ENCODE measurements at regions not wholly inside any gene's neighbourhood (a gene's known extent, or its start where the extent isn't known, plus 50 kb on each side); places are given as distances from the start of the nearest gene placed in this dataset.

DNA sequence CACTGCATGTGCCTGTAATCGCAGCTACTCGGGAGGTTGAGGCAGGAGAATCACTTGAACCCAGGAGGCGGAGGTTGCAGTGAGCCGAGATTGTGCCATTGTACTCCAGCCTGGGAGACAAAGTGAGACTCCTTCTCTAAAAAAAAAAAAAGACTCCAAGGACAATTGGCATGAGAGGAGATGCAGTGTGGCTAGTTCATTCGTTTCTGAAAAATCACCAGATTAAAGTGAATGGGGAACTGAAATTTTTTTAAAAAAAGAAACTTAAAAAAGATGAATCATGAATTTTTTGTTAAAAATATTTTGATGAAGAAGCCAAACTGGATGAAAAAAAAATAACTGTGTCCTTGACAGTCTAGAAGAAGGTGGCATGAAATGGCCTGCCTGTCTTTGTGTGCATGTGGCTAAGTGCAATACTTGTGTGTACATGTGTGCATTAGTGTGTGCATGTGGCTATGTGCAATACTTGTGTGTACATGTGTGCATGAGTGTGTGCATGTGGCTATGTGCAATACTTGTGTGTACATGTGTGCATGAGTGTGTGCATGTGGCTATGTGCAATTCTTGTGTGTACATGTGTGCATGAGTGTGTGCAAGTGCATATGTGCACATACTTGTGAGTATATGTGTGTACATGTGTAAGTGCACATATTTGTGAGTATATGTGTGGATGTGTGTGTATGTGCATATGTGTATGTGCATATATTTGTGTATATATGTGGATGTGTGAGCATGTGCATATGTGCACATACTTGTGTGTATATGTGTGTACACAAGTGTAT lies 391.7 kb upstream of the KLF6 start:
- Histone ChIP-seq H4K20me1 (ENCODE audit: control insufficient read depth, extremely low read depth, insufficient read depth, low read length) (no peaks in the 10 kb centered on the region), H3K36me3 (ENCODE audit: control insufficient read depth in 2 of 2, extremely low read depth in 1 of 2, insufficient read depth in 2 of 2, low read length in 2 of 2) (no peaks in the 10 kb centered on the region), H3K27me3 (ENCODE audit: control insufficient read depth, extremely low read depth, insufficient read depth, low read length) (no peaks in the 10 kb centered on the region), H2AFZ (ENCODE audit: control insufficient read depth, low read length) (no peak overlapping the region), H3K4me2 (ENCODE audit: control insufficient read depth, extremely low read depth, insufficient read depth, low read depth, low read length) (no peak overlapping the region), H3K9me3 (ENCODE audit: control insufficient read depth, low read depth, low read length) (peaks cover 1% of the 10 kb centered on the region), H3K4me3 (ENCODE audit: control insufficient read depth in 2 of 3, extremely low read depth in 1 of 3, insufficient read depth in 2 of 3, low read depth in 1 of 3, low read length in 3 of 3) (no peak overlapping the region), H3K27ac (ENCODE audit: control insufficient read depth, insufficient read depth, low read length) (no peak overlapping the region), H3K9ac (ENCODE audit: control insufficient read depth, extremely low read depth, insufficient read depth, low read length) (no peak overlapping the region), H3K4me1 (ENCODE audit: control insufficient read depth, extremely low read depth, insufficient read depth, low read length) (no peaks in the 10 kb centered on the region), H3K79me2 (ENCODE audit: control insufficient read depth, insufficient read depth, low read length) (no peaks in the 10 kb centered on the region), H3K9me1 (ENCODE audit: control insufficient read depth, extremely low read depth, insufficient read depth, low read length) (no peaks in the 10 kb centered on the region)
- no peak for TF ChIP-seq EZH2 (IDR thresholded peaks at IDR 0.05; ENCODE audit: low read length)
- TF ChIP-seq, protein P1, sequence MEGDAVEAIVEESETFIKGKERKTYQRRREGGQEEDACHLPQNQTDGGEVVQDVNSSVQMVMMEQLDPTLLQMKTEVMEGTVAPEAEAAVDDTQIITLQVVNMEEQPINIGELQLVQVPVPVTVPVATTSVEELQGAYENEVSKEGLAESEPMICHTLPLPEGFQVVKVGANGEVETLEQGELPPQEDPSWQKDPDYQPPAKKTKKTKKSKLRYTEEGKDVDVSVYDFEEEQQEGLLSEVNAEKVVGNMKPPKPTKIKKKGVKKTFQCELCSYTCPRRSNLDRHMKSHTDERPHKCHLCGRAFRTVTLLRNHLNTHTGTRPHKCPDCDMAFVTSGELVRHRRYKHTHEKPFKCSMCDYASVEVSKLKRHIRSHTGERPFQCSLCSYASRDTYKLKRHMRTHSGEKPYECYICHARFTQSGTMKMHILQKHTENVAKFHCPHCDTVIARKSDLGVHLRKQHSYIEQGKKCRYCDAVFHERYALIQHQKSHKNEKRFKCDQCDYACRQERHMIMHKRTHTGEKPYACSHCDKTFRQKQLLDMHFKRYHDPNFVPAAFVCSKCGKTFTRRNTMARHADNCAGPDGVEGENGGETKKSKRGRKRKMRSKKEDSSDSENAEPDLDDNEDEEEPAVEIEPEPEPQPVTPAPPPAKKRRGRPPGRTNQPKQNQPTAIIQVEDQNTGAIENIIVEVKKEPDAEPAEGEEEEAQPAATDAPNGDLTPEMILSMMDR (optimal IDR thresholded peaks at IDR 0.05 in 1 of 3, IDR thresholded peaks at IDR 0.05 in 1 of 3, conservative IDR thresholded peaks at IDR 0.05 in 1 of 3; ENCODE audit: extremely low read depth in 1 of 3, insufficient read depth in 2 of 3, low read length in 3 of 3): no peak
- dilution Hi-C loops (cut with MboI; ENCODE audit: extremely low pct_ligation_motif_present, low sequenced_read_pairs): no loop called here
- FAIRE-seq (peak; percentile 59), DNase-seq (ENCODE audit: low read depth, low spot score) (no peak)

DNA sequence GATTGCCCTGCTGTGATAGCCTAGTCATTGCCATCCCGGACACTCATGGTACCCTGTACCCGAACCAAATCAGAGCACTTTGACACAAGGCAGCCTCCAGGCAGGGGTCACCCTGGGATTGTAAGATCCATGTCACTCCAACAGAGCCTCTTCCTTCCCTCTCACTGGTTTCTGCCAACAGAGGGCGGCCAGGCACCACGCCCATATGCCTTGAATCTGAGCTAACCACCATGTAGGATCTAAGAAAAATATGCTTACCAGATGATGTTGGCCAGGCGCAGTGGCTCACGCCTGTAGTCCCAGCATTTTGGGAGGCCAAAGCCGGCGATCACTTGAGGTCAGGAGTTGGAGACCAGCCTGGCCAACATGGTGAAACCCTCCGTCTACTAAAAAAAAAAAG lies 389.2 kb upstream of the KLF6 start:
- no peaks in the 10 kb centered on the region for H4K20me1 ChIP-seq (ENCODE audit: control insufficient read depth, extremely low read depth, insufficient read depth, low read length)
- TF ChIP-seq, protein P1 (optimal IDR thresholded peaks at IDR 0.05 in 1 of 3, IDR thresholded peaks at IDR 0.05 in 1 of 3, conservative IDR thresholded peaks at IDR 0.05 in 1 of 3; ENCODE audit: extremely low read depth in 1 of 3, insufficient read depth in 2 of 3, low read length in 3 of 3): peak in 2 of 3 experiments; percentile 3 to 56
- TF ChIP-seq EZH2 (IDR thresholded peaks at IDR 0.05; ENCODE audit: low read length): no peak
- peaks cover 1% of the 10 kb centered on the region for H3K9me3 ChIP-seq (ENCODE audit: control insufficient read depth, low read depth, low read length)
- no peak overlapping the region for H3K4me3 ChIP-seq (ENCODE audit: control insufficient read depth in 2 of 3, extremely low read depth in 1 of 3, insufficient read depth in 2 of 3, low read depth in 1 of 3, low read length in 3 of 3)
- dilution Hi-C loops (cut with MboI; ENCODE audit: extremely low pct_ligation_motif_present, low sequenced_read_pairs): no loop called here
- H3K9me1 ChIP-seq (ENCODE audit: control insufficient read depth, extremely low read depth, insufficient read depth, low read length): no peaks in the 10 kb centered on the region
- no peak overlapping the region for H3K27ac ChIP-seq (ENCODE audit: control insufficient read depth, insufficient read depth, low read length)
- H3K27me3 ChIP-seq (ENCODE audit: control insufficient read depth, extremely low read depth, insufficient read depth, low read length): no peaks in the 10 kb centered on the region
- no peak overlapping the region for H2AFZ ChIP-seq (ENCODE audit: control insufficient read depth, low read length)
- H3K79me2 ChIP-seq (ENCODE audit: control insufficient read depth, insufficient read depth, low read length): no peaks in the 10 kb centered on the region
- no peaks in the 10 kb centered on the region for H3K36me3 ChIP-seq (ENCODE audit: control insufficient read depth in 2 of 2, extremely low read depth in 1 of 2, insufficient read depth in 2 of 2, low read length in 2 of 2)
- H3K4me2 ChIP-seq (ENCODE audit: control insufficient read depth, extremely low read depth, insufficient read depth, low read depth, low read length): no peak overlapping the region
- no peak overlapping the region for H3K9ac ChIP-seq (ENCODE audit: control insufficient read depth, extremely low read depth, insufficient read depth, low read length)
- no peak for DNase-seq (ENCODE audit: low read depth, low spot score)
- no peak for FAIRE-seq
- peaks cover 11% of the 10 kb centered on the region for H3K4me1 ChIP-seq (ENCODE audit: control insufficient read depth, extremely low read depth, insufficient read depth, low read length)

Measured in keratinocyte (primary cell).